ENCODE measurements at regions not wholly inside any gene's neighbourhood (a gene's known extent, or its start where the extent isn't known, plus 50 kb on each side); places are given as distances from the start of the nearest gene placed in this dataset.

GRCh38 chr10:128211064-128211504 lies 84.9 kb upstream of the MKI67 start:
- H3K9ac ChIP-seq: no peak overlapping the region
- H3K9me2 ChIP-seq: no peaks in the 10 kb centered on the region
- WGBS (ENCODE audit: low lambda C conversion rate): 77% methylated on average over 12 of the region's 25 CpGs
- ChIA-PET CTCF (interaction anchor here (0.7 to 4.4 kb wide), 39 partner anchors 8 to 1760 kb away, joined by 3 to 64 read pairs (median 5); no protein-coding TSS in a partner anchor), POLR2A (no interaction called here)
- no peaks in the 10 kb centered on the region for H3K79me2 ChIP-seq (ENCODE audit: insufficient read depth)
- no peak overlapping the region; a peak in 1 of 4 replicates for H3K4me3 ChIP-seq (ENCODE audit: low read depth in 2 of 2, low read length in 1 of 2)
- H4K20me1 ChIP-seq (ENCODE audit: insufficient read depth): no peaks in the 10 kb centered on the region
- no peaks in the 10 kb centered on the region for H3K27me3 ChIP-seq (ENCODE audit: insufficient read depth)
- no peak overlapping the region for H3K27ac ChIP-seq (ENCODE audit: low read depth in 2 of 2, low read length in 1 of 2)
- no peaks in the 10 kb centered on the region for H3K9me3 ChIP-seq
- TF ChIP-seq, protein P1, sequence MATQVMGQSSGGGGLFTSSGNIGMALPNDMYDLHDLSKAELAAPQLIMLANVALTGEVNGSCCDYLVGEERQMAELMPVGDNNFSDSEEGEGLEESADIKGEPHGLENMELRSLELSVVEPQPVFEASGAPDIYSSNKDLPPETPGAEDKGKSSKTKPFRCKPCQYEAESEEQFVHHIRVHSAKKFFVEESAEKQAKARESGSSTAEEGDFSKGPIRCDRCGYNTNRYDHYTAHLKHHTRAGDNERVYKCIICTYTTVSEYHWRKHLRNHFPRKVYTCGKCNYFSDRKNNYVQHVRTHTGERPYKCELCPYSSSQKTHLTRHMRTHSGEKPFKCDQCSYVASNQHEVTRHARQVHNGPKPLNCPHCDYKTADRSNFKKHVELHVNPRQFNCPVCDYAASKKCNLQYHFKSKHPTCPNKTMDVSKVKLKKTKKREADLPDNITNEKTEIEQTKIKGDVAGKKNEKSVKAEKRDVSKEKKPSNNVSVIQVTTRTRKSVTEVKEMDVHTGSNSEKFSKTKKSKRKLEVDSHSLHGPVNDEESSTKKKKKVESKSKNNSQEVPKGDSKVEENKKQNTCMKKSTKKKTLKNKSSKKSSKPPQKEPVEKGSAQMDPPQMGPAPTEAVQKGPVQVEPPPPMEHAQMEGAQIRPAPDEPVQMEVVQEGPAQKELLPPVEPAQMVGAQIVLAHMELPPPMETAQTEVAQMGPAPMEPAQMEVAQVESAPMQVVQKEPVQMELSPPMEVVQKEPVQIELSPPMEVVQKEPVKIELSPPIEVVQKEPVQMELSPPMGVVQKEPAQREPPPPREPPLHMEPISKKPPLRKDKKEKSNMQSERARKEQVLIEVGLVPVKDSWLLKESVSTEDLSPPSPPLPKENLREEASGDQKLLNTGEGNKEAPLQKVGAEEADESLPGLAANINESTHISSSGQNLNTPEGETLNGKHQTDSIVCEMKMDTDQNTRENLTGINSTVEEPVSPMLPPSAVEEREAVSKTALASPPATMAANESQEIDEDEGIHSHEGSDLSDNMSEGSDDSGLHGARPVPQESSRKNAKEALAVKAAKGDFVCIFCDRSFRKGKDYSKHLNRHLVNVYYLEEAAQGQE (IDR thresholded peaks at IDR 0.05; ENCODE audit: low read depth, low read length): no peak
- TF ChIP-seq RAD21 (IDR thresholded peaks at IDR 0.05; ENCODE audit: low read length) (no peak), TAF1 (IDR thresholded peaks at IDR 0.05; ENCODE audit: borderline replicate concordance, low read depth, low read length) (no peak), NRF1 (IDR thresholded peaks at IDR 0.05; ENCODE audit: low read depth, low read length) (no peak), EP300 (IDR thresholded peaks at IDR 0.05; ENCODE audit: borderline replicate concordance in 1 of 2, low read depth in 1 of 2, low read length in 1 of 2) (no peak), TCF12 (IDR thresholded peaks at IDR 0.05) (no peak), EZH2phosphoT487 (IDR thresholded peaks at IDR 0.05; ENCODE audit: borderline replicate concordance, low read depth) (no peak), GATA2 (CRISPR knock-in tag; IDR thresholded peaks at IDR 0.05) (no peak), FOSL2 (IDR thresholded peaks at IDR 0.05; ENCODE audit: borderline replicate concordance, low read depth) (no peak), YY1 (IDR thresholded peaks at IDR 0.05; ENCODE audit: low read depth) (no peak), FOXJ3 (CRISPR knock-in tag; IDR thresholded peaks at IDR 0.05) (no peak), RFX5 (IDR thresholded peaks at IDR 0.05; ENCODE audit: low read length) (no peak), ELF1 (IDR thresholded peaks at IDR 0.05) (no peak)
- TF ChIP-seq, protein P2, sequence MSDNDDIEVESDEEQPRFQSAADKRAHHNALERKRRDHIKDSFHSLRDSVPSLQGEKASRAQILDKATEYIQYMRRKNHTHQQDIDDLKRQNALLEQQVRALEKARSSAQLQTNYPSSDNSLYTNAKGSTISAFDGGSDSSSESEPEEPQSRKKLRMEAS (IDR thresholded peaks at IDR 0.05; ENCODE audit: low read depth): no peak
- TF ChIP-seq, protein P3, sequence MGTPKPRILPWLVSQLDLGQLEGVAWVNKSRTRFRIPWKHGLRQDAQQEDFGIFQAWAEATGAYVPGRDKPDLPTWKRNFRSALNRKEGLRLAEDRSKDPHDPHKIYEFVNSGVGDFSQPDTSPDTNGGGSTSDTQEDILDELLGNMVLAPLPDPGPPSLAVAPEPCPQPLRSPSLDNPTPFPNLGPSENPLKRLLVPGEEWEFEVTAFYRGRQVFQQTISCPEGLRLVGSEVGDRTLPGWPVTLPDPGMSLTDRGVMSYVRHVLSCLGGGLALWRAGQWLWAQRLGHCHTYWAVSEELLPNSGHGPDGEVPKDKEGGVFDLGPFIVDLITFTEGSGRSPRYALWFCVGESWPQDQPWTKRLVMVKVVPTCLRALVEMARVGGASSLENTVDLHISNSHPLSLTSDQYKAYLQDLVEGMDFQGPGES (IDR thresholded peaks at IDR 0.05; ENCODE audit: low read depth, low read length): no peak
- H2AFZ ChIP-seq (ENCODE audit: low read depth): no peak overlapping the region
- no peaks in the 10 kb centered on the region for H3F3A ChIP-seq (replicated peaks; ENCODE audit: insufficient read depth)
- no peak overlapping the region for H3K4me2 ChIP-seq
- no peaks in the 10 kb centered on the region for H3K36me3 ChIP-seq (replicated peaks in 1 of 2; ENCODE audit: control insufficient read depth in 1 of 2, insufficient read depth in 2 of 2, low read length in 1 of 2)
- H3K4me1 ChIP-seq (ENCODE audit: control insufficient read depth in 1 of 2, insufficient read depth in 2 of 2, low read depth in 1 of 2, low read length in 1 of 2): peaks cover 0 to 14% of the 10 kb centered on the region in 2 experiments; a peak in 1 of 4 replicates
- peak; percentile 22 for DNase-seq
